ENCODE measurements at regions not wholly inside any gene's neighbourhood (a gene's known extent, or its start where the extent isn't known, plus 50 kb on each side); places are given as distances from the start of the nearest gene placed in this dataset.
"Not testable (repeated sequence)": the region's sequence is repeated elsewhere in the genome, so short reads cannot be mapped to it uniquely, and the experiment has no call there.

GRCh38 chr5:93682471-93683404 lies 58.7 kb downstream of the POU5F2 start:
- not testable (repeated sequence) for DNase-seq (ENCODE audit: low spot score)

- no peak for DNase-seq (ENCODE audit: low spot score)
Observed at GRCh38 chr5:93681432-93681831, 60.0 kb downstream of the POU5F2 start.

GRCh38 chr5:93677359-93677891 lies 64.0 kb downstream of the POU5F2 start:
- peak; percentile 78 for DNase-seq (ENCODE audit: low spot score)

- no peak for DNase-seq (ENCODE audit: low spot score)
Observed at GRCh38 chr5:93676704-93677103, 64.7 kb downstream of the POU5F2 start.

GRCh38 chr5:93675460-93676450 lies 65.6 kb downstream of the POU5F2 start:
- DNase-seq (ENCODE audit: low spot score): no peak

GRCh38 chr5:93674866-93675459 lies 66.4 kb downstream of the POU5F2 start:
- DNase-seq (ENCODE audit: low spot score): no peak

- DNase-seq (ENCODE audit: low spot score): peak; percentile 46
Observed at GRCh38 chr5:93674138-93674537, 67.3 kb downstream of the POU5F2 start.

- no peak for DNase-seq (ENCODE audit: low spot score)
Observed at GRCh38 chr5:93673316-93673954, 68.0 kb downstream of the POU5F2 start.

GRCh38 chr5:93665648-93666047 lies 75.8 kb downstream of the POU5F2 start:
- no peak for DNase-seq (ENCODE audit: low spot score)

- DNase-seq (ENCODE audit: low spot score): no peak
Observed at GRCh38 chr5:93660677-93661076, 77.7 kb downstream of the NR2F1 start.

GRCh38 chr5:93658044-93658443 lies 75.0 kb downstream of the NR2F1 start:
- DNase-seq (ENCODE audit: low spot score): no peak

- DNase-seq (ENCODE audit: low spot score): no peak
Observed at GRCh38 chr5:93654676-93655075, 71.7 kb downstream of the NR2F1 start.

GRCh38 chr5:93653716-93654115 lies 70.7 kb downstream of the NR2F1 start:
- DNase-seq (ENCODE audit: low spot score): no peak

- no peak for DNase-seq (ENCODE audit: low spot score)
Observed at GRCh38 chr5:93649234-93649900, 66.3 kb downstream of the NR2F1 start.

- no peak for DNase-seq (ENCODE audit: low spot score)
Observed at GRCh38 chr5:93644760-93645159, 61.7 kb downstream of the NR2F1 start.
